Osteoblast (primary cell): ENCODE measurements at regions not wholly inside any gene's neighbourhood (a gene's known extent, or its start where the extent isn't known, plus 50 kb on each side); places are given as distances from the start of the nearest gene placed in this dataset.

Experiments
- DNase-seq: peaks from one replicate; pipeline ENCODE4 v3.0.0; 2011; ENCODE audit warnings: low spot score, mixed read lengths; ENCODE audit not compliant: insufficient read length; ENCODE audit errors: missing footprints
- H2AFZ ChIP-seq: 2 replicates; pipeline ENCODE4 v1.6.0; 2011; ENCODE audit warnings: mild to moderate bottlenecking, low read length
- H3K27ac ChIP-seq: 2 replicates; pipeline ENCODE4 v1.5.1; 2011; ENCODE audit warnings: mild to moderate bottlenecking, low read depth, low read length, moderate library complexity
- H3K27me3 ChIP-seq: 2 replicates; pipeline ENCODE4 v1.6.0; 2012; ENCODE audit warnings: mild to moderate bottlenecking, control low read depth, inconsistent platforms, low read length, moderate library complexity; ENCODE audit not compliant: insufficient read depth
- H3K36me3 ChIP-seq: 2 replicates; pipeline ENCODE4 v1.5.1; 2011; ENCODE audit warnings: mild to moderate bottlenecking, low read length, control low read depth, moderate library complexity; ENCODE audit not compliant: insufficient read depth
- H3K4me1 ChIP-seq: 2 replicates; pipeline ENCODE4 v1.5.1; 2011; ENCODE audit warnings: mild to moderate bottlenecking, low read length, control low read depth, moderate library complexity; ENCODE audit not compliant: insufficient read depth
- H3K4me2 ChIP-seq: 2 replicates; pipeline ENCODE4 v1.6.0; 2011; ENCODE audit warnings: mild to moderate bottlenecking, low read length; ENCODE audit not compliant: insufficient read depth
- H3K4me3 ChIP-seq: fragments of 200-600 bp; sonication (generic); 3 replicates; pipeline ENCODE4 v1.5.1; 2012; ENCODE audit warnings: mild to moderate bottlenecking, low read length, inconsistent platforms; ENCODE audit not compliant: insufficient read depth
- H3K79me2 ChIP-seq: 2 replicates; pipeline ENCODE4 v1.6.0; 2012; ENCODE audit warnings: mild to moderate bottlenecking, low read length, control low read depth, inconsistent platforms; ENCODE audit not compliant: insufficient read depth
- H3K9me3 ChIP-seq: 2 replicates; pipeline ENCODE4 v1.5.1; 2011; ENCODE audit warnings: low read depth, low read length, control low read depth
- H4K20me1 ChIP-seq: 2 replicates; pipeline ENCODE4 v1.6.0; 2012; ENCODE audit warnings: mild to moderate bottlenecking, low read length, control low read depth; ENCODE audit not compliant: insufficient read depth
- CTCF ChIP-seq: IDR thresholded peaks from 2 replicates; pipeline ENCODE4 v1.5.1; 2011; ENCODE audit warnings: mild to moderate bottlenecking, low read depth, low read length, moderate library complexity; ENCODE audit errors: extremely low read depth

- no peak for TF ChIP-seq CTCF
- DNase-seq = peak; percentile 92
- Histone ChIP-seq H4K20me1 (no peaks in the 10 kb centered on the region), H2AFZ (peak overlapping the region; percentile 35), H3K27me3 (no peaks in the 10 kb centered on the region), H3K79me2 (no peaks in the 10 kb centered on the region), H3K36me3 (no peaks in the 10 kb centered on the region), H3K4me3 (peak overlapping the region; percentile 36), H3K4me2 (peak overlapping the region; percentile 64), H3K9me3 (no peaks in the 10 kb centered on the region), H3K27ac (peak overlapping the region; percentile 99), H3K4me1 (peaks cover 38% of the 10 kb centered on the region)
Measured at GRCh38 chr11:27218421-27219038, 144.5 kb downstream of the CCDC34 start.

GRCh38 chr11:27217948-27218420 is 145.0 kb downstream of the CCDC34 start:
- H3K4me3 ChIP-seq = peak overlapping the region; percentile 7
- H2AFZ ChIP-seq = peak overlapping the region; percentile 25
- H3K4me2 ChIP-seq = peak overlapping the region; percentile 64
- H3K27ac ChIP-seq = peak overlapping the region; percentile 99
- no peaks in the 10 kb centered on the region for H3K9me3 ChIP-seq
- H3K27me3 ChIP-seq = no peaks in the 10 kb centered on the region
- no peak for DNase-seq
- TF ChIP-seq CTCF = no peak
- no peaks in the 10 kb centered on the region for H3K36me3 ChIP-seq
- no peaks in the 10 kb centered on the region for H3K79me2 ChIP-seq
- peaks cover 43% of the 10 kb centered on the region for H3K4me1 ChIP-seq
- H4K20me1 ChIP-seq = no peaks in the 10 kb centered on the region

GRCh38 chr11:27217496-27217895 is 145.5 kb downstream of the CCDC34 start:
- DNase-seq = no peak
- Histone ChIP-seq H4K20me1 (no peaks in the 10 kb centered on the region), H2AFZ (no peak overlapping the region), H3K27ac (peak overlapping the region; percentile 99), H3K4me2 (peak overlapping the region; percentile 64), H3K27me3 (no peaks in the 10 kb centered on the region), H3K4me3 (peak overlapping the region; percentile 5), H3K36me3 (no peaks in the 10 kb centered on the region), H3K9me3 (no peaks in the 10 kb centered on the region), H3K4me1 (peaks cover 48% of the 10 kb centered on the region), H3K79me2 (no peaks in the 10 kb centered on the region)
- no peak for TF ChIP-seq CTCF

GRCh38 chr11:27216270-27217149 is 146.5 kb downstream of the CCDC34 start:
- Histone ChIP-seq H3K4me2 (no peak overlapping the region), H3K4me1 (peaks cover 49% of the 10 kb centered on the region), H2AFZ (no peak overlapping the region), H4K20me1 (no peaks in the 10 kb centered on the region), H3K9me3 (no peaks in the 10 kb centered on the region), H3K27me3 (no peaks in the 10 kb centered on the region), H3K36me3 (no peaks in the 10 kb centered on the region), H3K27ac (peak overlapping the region; percentile 99), H3K79me2 (no peaks in the 10 kb centered on the region), H3K4me3 (no peak overlapping the region)
- DNase-seq = peak; percentile 50
- no peak for TF ChIP-seq CTCF
